HG03460 (cell line): ENCODE measurements at regions not wholly inside any gene's neighbourhood (a gene's known extent, or its start where the extent isn't known, plus 50 kb on each side); places are given as distances from the start of the nearest gene placed in this dataset.

Experiments used
- ATAC-seq: cut with Tn5 transposase; IDR thresholded peaks from one replicate; pipeline ENCODE4 v1.9.1; 2021; ENCODE audit not compliant: unreplicated experiment

DNA sequence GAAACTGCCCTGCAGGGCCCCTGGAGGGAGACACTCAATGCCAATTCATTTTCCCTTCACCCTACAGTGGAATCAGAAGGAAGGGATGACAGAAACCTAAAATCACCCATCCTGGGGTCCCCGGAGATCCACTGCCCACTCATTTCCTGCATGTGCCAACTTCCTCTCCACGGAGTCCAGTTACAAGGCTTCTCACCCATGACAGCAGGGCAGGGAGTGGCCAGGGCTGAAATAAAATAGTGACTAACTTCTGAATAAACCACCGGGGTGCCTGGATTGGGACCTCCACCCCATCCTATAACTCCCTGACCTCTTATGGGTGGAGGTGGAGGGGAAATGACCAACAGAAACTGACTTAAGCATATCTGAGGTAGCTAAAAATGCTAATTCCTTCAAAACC, 362.3 kb downstream of the MAFB start:
- ATAC-seq, result no peak

DNA sequence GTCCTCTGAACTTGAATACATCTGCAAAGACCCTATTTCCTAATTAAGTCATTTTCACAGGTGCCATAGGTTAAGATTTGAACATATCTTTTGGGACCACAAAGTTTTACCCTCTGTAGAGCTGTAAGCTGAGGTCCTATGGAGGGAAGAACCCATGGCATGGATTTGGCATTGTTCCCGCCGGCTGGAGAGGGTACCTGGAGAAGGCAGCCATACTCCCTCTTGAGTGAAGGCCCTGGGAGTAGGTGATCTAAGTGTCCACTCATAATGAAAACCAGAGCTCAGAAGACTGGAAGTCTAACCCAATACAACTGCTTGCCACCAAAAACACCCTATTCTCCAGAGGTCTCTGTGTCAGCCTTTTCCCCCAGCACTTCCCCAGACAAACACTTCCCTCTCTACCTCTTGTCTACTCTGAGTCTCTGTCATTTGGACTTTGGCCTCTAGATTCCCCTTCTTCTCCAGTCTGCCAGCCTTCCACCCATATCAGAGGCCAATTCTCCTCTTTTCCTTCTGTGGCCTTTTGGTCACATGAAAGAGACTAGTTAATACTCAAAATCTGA, 363.9 kb downstream of the MAFB start:
- ATAC-seq, result no peak

DNA sequence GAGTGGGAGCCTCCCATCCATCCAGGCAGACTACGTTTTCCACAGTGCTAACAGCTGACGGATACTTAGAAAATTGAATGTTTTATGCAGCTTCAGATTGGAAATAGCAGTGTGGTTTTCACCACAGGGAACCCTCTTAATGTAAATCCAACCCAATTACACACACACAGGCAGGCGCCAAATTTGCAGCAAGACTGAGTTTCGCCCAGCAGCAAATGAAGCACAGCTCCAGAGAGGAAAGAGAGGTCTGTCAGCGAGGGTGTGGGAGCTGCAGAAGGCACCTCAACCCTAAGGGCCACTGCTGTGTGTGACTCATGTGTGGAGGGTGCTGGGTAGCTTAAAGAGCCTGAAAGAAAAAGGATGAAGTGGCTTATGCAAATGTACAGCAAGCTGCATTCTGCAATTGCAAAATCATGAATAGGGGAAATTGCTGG, 365.7 kb downstream of the MAFB start:
- ATAC-seq, result no peak

DNA sequence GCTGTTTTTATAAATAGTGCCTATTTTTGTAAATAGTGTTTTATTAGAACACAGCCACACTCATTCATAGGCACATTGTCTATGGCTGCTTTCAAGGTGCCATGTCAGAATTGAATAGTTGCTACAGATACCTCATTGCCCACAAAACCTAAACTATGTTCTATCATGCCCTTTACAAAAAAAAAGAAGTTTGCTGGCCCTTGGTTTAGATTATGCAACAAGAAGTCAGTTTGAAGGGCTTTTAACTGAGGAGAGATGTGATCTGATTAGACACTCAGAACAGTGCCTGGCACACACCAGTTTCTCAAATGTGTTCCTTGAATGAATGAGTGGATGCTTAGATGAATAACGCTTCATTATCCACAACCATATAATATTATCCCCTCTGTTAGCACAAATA, 366.1 kb downstream of the MAFB start:
- ATAC-seq, result no peak

DNA sequence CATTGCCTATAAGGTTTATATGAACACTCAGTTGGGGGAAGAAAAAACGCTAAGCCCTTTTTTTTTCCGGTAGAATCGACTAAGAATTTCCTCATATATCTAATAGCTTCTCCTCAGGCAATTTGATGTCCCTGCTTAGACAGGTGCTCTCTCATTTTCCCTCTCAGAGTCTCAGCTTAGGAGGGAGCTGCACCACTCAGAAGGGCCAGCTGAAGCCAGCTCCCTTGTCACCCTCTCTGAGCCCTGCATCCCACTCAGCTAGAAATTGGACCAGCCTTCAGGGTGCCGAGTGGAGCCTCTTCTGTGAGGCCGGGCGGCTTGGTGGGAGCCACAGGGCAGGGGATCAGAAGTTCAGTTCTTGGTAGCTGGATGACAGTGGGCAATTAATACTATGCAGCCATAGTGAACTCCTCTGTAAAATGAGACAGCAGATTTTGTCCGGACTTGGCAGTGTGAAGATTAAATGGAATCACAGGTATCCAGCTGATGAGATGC, 368.5 kb downstream of the MAFB start:
- ATAC-seq, result no peak

DNA sequence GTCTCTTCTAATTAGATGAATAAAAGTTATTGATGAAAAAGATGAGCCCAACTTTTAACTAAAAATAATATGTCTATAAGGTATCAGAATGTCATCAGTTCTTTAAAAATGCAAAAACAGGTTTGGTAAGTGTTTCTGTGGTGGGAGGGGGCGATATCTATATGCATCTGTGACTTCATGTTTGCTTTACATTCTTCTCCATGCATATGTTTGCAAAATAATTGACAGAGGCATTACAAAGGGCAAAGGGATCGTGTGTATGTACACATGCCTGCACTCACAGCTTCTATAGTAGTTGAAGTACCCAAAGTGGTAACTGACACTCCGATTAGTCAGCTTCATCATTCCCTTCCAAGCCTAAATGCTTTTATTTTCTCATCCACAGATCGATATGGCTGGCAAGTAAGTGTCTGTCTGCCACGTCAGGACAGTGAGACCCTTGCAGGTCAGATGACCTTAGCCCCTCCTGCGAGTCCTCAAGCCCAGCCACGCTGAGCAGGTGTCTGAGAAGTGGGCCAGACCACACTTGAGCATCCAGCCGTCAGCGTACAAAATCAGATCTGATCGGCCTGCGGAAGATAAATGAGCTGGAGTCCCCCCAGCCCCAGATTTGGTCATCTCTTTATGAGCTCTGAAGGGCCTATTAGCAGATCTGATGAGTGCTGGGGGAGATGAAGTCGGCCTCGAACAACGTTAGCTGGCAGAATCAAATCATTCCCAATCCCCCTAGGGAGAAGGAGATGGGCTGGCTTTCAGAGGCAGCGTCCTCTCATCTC, 369.1 kb downstream of the MAFB start:
- no peak for ATAC-seq

DNA sequence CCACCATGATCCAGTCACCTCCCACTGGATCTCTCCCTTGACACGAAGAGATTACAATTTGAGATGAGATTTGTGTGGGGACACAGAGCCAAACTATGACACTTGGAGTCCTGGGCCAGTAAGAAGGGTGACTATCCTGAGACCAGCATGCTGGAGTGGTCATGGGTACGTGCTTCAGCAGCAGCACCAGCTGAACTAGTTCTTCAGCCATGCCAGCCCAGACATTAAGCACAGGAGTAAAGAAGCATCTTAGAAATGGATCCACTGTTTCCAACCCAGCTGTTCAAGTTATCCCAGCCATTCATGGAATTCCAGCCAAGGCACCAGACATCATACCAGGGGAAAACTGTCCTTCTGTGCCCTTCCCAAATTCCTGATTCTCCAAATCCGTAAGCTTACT, 370.0 kb downstream of the MAFB start:
- no peak for ATAC-seq

DNA sequence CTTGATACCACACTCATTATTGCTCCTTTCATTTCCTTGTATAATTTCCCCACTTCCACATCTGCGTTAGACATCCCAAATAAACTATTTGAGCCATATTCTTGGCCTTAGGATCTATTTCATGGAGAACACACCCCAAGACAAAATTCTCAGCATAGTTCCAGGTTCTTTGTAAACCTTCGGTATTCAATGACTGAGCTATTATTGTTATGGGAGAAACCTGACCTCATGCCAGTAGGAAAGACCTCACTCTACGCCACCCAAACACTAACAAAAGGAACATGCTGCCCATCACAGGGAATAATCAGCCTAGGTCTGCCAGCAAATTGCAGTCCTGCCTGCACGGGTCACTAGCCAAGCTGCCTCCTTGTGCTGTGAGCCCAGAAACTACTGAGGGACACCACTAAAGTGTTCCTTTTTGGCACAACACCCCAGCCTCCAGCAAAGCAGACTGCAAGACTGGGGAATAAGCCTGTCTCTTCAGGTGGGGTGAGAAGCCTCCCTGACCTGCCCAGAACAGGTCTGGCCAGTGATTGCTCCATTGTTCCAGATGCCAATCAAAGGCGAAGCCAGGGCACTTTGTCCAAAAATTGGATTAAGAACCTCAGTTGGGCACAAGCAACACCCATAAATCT, 371.8 kb downstream of the MAFB start:
- ATAC-seq, result no peak

DNA sequence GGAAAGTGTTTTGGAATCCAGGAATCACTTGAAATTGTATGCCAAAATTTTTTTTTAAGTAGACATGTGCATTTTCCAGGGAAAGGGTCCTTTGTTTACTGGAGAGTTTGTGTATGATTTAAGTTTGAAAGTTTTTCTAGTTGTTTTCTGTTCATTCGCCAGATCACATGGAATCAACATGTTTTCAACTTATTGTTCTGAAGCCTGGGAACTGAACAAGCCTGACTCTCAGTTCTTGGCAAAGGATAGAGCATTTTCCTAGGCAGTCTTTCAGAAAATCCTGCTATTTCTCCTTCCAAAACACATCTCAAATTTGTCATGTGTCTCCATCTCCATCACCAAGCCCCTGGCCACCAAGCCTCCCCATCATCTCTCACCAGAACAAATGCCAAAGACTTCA, 374.8 kb downstream of the MAFB start:
- ATAC-seq, result no peak

DNA sequence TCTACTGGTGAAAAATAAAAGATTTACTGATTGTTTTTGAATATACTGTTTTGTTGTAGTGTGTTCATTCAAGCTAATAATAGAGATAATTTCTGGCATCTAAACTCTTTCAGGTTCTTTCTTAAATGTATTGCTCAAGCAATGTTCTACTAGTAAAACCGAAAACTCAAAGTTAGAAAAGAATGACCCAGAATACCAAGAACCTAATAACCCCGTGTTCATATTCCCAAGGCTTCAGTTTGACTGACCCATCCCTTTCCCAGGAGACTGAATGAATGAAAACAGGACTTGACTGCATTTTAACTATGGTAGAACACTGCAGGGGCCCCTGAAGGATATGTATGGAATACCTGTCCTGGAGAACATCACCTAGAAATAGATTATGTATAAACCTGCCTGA, 375.3 kb downstream of the MAFB start:
- ATAC-seq, result no peak

DNA sequence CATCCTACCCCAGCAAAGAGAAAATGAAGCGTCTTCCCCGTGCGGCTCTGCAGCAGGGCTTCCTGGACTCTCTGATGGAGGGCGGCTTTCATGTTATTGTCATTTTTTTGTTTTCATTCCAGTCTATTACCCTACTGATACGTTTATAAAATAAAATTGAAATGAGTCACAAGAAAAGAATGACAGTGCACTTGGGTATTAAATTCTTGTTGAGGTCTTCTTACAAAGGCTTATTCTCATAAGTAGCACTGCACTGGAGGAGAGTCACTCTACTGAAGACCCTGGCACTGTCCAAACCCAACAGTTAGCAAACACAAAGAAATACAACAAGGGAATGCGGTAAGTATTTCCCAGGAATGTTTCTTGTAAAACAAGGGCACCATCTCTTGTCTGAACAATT, 379.3 kb downstream of the MAFB start:
- ATAC-seq, result no peak

DNA sequence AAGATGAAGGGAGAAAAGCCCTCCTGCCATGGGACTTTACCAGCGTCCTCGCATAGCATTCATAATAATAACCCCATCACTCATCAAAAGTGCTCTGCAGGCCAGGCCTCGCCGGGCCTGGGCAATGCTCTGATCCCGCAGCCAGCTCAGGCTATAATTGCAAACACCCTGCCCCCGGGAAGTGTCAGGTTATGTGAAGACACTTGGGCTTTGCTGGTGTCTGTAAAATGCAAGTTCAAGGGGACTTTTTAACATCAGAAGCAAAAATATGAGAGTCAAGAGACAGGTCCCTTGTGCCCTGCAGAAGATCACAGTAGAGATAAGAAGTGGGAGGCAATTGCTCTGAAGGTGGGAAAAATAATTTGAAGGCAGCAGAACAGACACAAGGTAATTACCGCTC, 381.0 kb downstream of the MAFB start:
- no peak for ATAC-seq

DNA sequence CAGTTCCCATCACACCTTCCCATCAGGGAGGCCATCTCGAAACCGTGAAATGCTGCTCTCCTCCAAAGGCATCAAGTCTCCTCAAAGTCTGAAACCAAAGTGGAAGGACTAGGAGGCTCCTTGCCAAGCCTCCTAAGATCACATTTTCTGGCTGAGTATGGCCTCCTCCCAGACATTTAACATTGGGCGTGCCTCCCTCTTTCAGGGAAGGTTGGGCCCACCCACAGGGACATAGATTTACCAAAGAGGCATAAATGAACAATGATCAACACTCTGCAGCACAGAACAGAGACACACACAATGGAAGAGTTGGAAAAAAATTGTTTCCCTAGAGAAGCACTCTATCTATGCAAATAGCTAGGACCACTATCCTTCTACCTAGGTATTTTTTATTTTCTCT, 381.8 kb downstream of the MAFB start:
- ATAC-seq, result no peak

DNA sequence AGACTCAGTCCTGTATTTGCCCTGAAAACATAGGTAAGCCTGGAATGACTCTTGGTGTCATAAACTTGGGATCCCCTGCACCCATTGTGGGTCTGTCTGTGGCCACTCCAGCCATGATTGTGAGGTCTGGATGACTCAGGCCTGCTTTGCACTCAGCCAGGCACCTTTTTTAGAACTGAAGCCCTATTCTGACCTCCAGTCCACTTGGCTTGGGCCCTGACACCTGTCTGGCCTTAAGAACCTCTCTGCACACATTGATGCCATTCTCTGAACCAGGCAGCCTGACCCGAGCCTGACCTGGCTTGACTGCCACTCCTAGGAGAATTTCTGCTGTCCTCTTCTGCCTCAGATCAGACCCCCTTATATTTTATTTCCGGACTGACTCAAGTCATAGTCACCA, 383.7 kb downstream of the MAFB start:
- no peak for ATAC-seq

DNA sequence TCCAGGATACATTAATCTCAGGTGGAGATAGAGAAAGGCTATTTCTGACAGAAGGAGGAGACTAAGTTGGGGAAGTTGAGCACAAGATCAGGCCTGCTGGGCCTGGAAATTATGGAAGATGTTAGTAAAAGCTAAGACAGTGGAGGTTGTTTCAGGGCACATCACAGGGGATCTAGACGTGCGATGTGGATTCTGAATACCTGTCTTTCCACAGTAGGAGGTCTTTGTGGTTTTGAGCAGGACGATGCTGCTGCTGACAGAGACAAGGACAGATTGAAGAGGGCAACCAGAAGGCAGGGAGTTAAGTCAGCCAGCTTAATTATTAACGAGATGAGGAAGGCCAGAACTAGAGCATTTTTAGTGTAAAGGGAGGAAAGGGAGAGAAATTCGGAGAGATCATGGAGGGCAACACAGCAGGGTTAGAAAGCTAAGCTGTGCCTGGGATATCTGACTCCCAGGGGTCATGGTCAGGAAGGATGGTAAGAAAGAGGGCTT, 384.9 kb downstream of the MAFB start:
- no peak for ATAC-seq

DNA sequence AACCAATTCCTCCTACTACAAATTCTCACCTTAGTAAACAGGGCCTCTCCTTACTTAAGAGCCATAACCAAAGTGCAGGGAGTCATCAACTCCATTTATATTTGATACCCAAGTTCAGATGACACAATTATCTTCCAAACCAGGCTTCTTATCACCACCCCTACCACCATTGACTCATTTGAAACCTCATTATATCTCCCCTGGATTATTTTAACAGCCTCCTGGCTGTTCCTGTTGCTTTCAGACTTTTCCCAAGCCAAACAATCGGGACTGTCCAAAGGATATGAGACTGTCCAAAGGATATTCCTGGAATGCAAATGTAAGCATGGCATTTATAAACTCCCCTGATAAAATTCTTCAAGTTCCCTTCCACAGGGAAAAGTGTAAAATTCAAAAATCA, 394.3 kb downstream of the MAFB start:
- no peak for ATAC-seq

DNA sequence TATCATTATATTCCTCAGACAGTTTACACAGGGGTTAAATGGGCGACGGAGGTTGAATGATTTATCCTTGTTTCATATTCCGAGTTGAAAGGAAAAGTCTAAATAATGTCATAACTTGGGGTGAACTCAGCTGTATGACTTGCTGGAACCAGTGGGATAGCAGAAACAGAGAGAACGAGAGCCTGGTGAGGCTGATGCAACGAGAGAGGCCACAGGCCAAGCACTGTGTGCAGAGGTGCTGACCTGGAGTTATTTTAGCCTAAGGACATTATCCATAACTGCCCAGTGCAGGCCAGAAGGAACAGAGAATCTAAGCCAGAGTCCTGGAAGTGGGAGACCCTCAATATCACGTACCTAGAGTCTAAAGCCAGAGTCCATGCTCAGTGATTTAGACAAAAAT, 394.9 kb downstream of the MAFB start:
- no peak for ATAC-seq

DNA sequence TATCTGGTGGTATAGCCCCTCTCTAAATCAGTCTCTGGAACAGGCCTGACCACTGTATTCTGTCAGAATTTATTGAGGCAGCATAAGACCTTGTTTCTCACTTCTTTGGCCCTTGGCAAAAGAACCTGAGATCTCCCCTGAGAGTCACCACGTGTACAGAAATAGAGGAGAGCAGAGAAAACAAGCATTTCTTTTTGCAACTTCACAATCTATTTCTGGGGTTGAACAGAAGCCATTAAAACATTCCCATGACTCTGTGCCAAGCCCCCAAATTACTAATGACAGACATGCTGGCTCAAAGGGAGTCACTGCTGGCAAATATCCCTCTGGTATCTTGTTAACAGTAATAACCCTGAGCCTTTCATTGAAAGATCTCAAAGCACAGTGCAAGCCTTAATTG, 395.3 kb downstream of the MAFB start:
- ATAC-seq, result no peak

DNA sequence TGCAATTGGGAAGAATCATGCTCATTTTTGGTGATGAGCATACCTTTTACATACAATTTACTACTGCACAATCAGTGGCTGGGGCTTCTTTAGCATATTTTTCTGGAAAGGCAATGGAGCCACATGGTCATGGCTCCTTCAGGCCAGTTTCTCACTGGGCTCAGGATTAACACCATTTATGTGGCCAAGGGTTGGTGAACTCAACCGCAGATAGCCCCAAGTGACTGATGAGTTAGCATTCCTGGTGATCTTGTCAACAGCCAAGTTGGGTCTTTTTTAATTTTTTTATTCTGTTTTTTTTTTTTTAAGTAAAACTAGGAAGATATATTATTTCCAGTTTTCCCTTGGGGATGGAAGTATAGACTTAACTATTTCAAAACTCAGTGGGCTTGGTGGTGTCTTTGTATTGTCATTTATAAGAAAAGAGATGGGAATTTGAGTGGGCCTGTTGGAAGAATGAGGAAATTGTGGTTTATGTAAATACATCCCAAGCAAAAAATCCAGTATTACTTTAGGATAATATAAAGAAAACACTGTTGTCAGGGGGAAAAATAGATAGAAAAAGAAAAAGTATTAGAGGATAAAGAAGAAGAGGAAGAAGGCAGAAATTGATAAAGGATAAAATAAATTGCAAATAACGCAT, 397.4 kb downstream of the MAFB start:
- no peak for ATAC-seq

DNA sequence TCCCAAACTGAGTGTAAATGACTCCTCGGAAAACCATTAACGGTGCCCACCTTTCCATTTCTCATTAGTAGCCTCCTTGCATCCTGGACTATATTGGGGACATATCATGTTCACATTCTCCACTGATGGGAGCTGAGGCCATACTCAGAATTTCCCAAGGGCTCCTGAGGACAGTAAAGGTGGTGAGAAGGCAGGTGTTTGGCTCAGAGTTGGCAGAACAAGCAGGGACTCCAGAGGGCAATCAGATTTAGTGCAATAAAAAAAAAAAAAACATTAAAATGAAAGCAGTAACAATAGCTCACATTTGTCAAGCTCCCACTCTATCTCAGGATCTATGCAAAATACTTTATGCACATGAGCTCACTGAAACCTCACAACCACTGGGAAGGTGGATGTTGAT, 401.4 kb downstream of the MAFB start:
- ATAC-seq, result no peak

DNA sequence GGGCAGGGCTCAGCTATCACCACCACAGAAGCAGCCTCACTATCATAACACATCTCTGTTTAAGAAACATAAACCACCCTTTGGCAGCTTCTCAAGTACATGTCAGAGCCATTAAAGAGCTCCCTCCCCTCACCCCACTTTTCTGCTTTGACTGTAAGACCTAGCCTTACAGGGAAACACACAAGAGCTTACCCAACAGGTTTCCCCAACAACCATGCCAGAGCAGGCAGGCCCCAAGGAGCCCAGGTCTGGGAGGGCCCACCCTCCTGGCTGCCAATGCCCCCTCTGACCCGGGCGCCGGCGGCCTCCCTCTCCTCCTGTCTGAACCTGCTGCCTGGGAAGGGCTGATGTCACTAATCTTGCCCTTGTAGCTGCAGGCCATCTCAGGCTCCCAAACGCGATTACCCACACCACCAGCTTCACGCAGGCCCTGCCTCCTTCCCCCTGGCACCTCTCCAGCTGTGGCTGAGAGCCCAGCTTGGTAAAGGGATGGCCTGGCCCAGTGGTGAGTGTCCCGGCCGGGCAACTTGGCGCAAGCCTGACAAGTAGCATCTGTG, 402.0 kb downstream of the MAFB start:
- no peak for ATAC-seq
